ENCODE measurements at regions not wholly inside any gene's neighbourhood (a gene's known extent, or its start where the extent isn't known, plus 50 kb on each side); places are given as distances from the start of the nearest gene placed in this dataset.

- Mint-ChIP-seq H3K9me3 (no peaks in the 10 kb centered on the region), H3K4me1 (no peaks in the 10 kb centered on the region)
- DNase-seq, result no peak
Observed at GRCh38 chr5:61737301-61737963, 405.4 kb downstream of the ZSWIM6 start.

GRCh38 chr5:61737964-61738340, 405.9 kb downstream of the ZSWIM6 start:
- Mint-ChIP-seq H3K27ac (no peak overlapping the region), H3K4me1 (no peaks in the 10 kb centered on the region), H3K36me3 (no peaks in the 10 kb centered on the region), H3K4me3 (no peak overlapping the region), H3K27me3 (peaks cover 0 to 2% of the 10 kb centered on the region in 2 donors), H3K9me3 (no peaks in the 10 kb centered on the region)
- no peak for ATAC-seq (replicated peaks)
- no peak for DNase-seq

More at GRCh38 chr5:61737301-61737963, 405.4 kb downstream of the ZSWIM6 start:
- H3K36me3 Mint-ChIP-seq, result no peaks in the 10 kb centered on the region
- H3K27ac Mint-ChIP-seq, result no peak overlapping the region
- H3K4me3 Mint-ChIP-seq, result no peak overlapping the region
- peaks cover 2 to 7% of the 10 kb centered on the region in 2 donors for H3K27me3 Mint-ChIP-seq
- ATAC-seq (replicated peaks), result no peak

GRCh38 chr5:61738446-61738845, 406.4 kb downstream of the ZSWIM6 start:
- no peaks in the 10 kb centered on the region for H3K4me1 Mint-ChIP-seq

DNA sequence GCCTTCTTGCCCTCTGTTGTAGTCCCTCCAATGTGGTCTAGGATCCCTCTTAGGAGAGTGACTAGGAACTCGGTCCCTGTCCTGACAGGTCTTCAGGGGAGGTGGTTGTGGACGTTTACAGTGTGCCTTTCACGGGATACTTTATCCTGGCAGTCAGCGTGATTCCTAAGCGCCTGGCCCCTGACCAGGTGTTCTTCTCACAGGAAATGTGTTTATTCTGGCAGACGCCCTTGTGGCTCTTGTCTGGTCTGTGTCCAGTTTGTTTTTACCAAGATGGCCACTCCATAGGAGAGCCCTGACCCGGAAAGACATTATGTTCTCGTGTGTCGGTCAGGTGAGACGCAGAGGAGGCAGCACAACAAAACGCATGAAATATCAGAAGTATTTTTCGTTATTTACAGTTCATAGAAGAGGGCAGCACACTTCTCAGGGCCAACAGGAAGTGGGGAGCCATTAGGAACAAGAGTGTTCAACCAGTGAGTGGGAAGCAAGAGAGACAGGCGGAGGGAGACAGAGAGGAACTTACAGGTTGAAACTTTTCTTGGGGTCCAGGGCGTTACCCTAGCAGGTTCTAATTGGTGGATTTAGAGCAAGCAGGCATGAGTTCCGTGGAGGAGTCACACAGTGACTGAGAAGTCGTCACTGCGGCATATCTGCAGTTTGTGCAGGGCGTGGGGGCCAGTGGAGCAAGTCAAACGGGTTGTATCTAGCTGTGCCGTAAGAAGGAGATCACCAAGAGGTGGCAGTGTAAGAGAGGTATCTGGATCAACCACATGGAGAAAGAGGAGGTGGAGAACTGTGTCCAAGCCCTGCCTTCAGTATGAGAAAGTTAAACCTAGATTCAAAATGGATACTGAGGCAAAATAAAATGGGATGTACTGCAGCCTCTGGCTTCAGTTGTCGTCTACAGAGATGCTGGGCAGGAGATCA, 412.9 kb downstream of the ZSWIM6 start:
- no peak for ATAC-seq (replicated peaks)
- H3K9me3 Mint-ChIP-seq, result peaks cover 3 to 6% of the 10 kb centered on the region in 2 donors
- no peak overlapping the region for H3K27ac Mint-ChIP-seq

More at GRCh38 chr5:61738446-61738845, 406.4 kb downstream of the ZSWIM6 start:
- Mint-ChIP-seq H3K36me3 (no peaks in the 10 kb centered on the region), H3K9me3 (no peaks in the 10 kb centered on the region), H3K27ac (no peak overlapping the region), H3K4me3 (no peak overlapping the region), H3K27me3 (no peaks in the 10 kb centered on the region)
- no peak for DNase-seq
- ATAC-seq (replicated peaks), result no peak

DNA sequence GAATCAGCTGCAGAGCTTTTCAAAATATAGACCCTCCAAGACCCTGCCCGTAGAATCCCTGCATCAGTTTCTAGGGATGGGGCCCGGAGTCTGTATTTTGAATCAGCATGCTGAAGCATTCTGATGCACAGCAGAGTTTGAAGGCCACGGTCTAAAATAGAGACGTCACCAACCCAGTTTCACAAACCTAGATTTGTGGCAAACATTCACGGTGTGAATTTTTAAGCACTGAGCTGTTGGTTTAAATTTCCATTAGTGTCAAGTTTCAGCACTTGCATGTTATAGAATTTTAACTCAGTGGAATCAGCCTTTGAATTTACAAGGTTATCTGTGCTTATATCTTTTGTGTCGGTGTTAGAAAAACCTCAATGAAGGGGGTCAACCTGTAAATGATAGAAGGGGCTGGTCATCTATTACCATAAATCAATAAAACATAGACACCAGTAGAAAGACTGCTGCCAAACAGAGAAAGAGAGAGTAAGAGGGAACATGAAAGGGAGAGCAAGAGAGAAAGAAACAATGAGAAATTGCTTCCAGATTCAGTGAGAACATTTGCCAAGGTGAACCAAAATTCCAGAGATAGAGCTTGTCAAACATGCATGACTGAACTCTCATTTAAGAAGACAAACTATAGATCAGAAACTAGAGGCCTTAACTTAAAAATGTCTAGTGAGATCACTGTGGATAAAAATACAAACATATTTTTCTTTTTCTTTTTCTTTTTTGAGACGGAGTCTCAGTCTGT, 414.9 kb downstream of the ZSWIM6 start:
- Mint-ChIP-seq H3K27me3 (peaks cover 0 to 4% of the 10 kb centered on the region in 2 donors), H3K4me1 (no peaks in the 10 kb centered on the region), H3K9me3 (peaks cover 4 to 7% of the 10 kb centered on the region in 2 donors), H3K36me3 (no peaks in the 10 kb centered on the region), H3K4me3 (no peak overlapping the region), H3K27ac (no peak overlapping the region)
- no peak for DNase-seq
- ATAC-seq (replicated peaks), result no peak

More for the DNA sequence above, 412.9 kb downstream of the ZSWIM6 start:
- no peak for DNase-seq
- Mint-ChIP-seq H3K4me1 (no peaks in the 10 kb centered on the region), H3K4me3 (no peak overlapping the region), H3K27me3 (peaks cover 0 to 4% of the 10 kb centered on the region in 2 donors), H3K36me3 (no peaks in the 10 kb centered on the region)

GRCh38 chr5:61748121-61748520, 416.1 kb downstream of the ZSWIM6 start:
- H3K27me3 Mint-ChIP-seq, result peaks cover 0 to 4% of the 10 kb centered on the region in 2 donors
- no peaks in the 10 kb centered on the region for H3K4me1 Mint-ChIP-seq
- DNase-seq (no peak), ATAC-seq (replicated peaks) (no peak)
- no peaks in the 10 kb centered on the region for H3K36me3 Mint-ChIP-seq
- H3K27ac Mint-ChIP-seq, result no peak overlapping the region
- peaks cover 4 to 7% of the 10 kb centered on the region in 2 donors for H3K9me3 Mint-ChIP-seq
- no peak overlapping the region for H3K4me3 Mint-ChIP-seq

DNA sequence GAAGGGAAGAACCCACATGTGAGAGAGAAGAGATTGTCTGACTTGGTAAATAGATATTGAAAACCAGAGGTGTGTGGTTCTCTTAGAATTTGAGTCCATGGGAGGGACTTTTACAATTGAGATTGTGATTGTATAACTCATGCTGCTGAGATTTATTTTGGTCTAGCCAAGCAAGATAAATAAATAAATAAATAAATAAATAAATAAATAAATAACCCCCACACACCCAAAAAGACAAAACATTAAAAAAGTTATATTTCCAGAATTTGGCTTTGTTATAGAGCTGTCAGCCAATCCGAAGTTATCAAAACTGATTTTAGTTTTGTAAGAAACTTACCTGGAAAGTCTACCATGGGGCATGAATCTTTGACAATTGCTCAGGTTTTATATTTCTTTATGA, 416.6 kb downstream of the ZSWIM6 start:
- Mint-ChIP-seq H3K27me3 (peaks cover 0 to 4% of the 10 kb centered on the region in 2 donors), H3K4me3 (no peak overlapping the region), H3K36me3 (no peaks in the 10 kb centered on the region), H3K27ac (no peak overlapping the region), H3K4me1 (no peaks in the 10 kb centered on the region), H3K9me3 (peaks cover 4 to 7% of the 10 kb centered on the region in 2 donors)
- ATAC-seq (replicated peaks) (no peak), DNase-seq (no peak)

DNA sequence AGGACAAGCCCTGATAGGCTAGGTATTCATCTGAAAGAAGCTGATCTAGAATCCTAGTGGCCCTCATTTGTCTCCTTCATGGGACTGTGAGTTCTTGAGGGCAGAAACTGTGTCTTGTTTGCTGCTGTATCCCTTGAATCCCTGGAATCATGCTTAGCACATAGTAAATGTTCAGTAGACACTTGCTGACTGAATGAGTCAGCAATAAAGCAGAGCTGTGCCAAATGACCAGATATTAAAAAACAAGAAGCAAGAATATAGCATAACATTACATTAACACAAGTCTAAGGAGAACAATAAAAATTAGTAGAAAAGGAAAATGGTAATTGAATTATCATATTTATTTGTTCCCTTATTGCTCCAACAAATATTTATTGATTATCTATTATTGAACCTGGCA, 420.5 kb downstream of the ZSWIM6 start:
- H3K36me3 Mint-ChIP-seq, result no peaks in the 10 kb centered on the region
- no peaks in the 10 kb centered on the region for H3K4me1 Mint-ChIP-seq
- peaks cover 2 to 4% of the 10 kb centered on the region in 2 donors for H3K9me3 Mint-ChIP-seq
- H3K27me3 Mint-ChIP-seq, result peaks cover 0 to 4% of the 10 kb centered on the region in 2 donors
- H3K4me3 Mint-ChIP-seq, result no peak overlapping the region
- no peak overlapping the region for H3K27ac Mint-ChIP-seq
- ATAC-seq (replicated peaks), result no peak
- DNase-seq, result no peak

DNA sequence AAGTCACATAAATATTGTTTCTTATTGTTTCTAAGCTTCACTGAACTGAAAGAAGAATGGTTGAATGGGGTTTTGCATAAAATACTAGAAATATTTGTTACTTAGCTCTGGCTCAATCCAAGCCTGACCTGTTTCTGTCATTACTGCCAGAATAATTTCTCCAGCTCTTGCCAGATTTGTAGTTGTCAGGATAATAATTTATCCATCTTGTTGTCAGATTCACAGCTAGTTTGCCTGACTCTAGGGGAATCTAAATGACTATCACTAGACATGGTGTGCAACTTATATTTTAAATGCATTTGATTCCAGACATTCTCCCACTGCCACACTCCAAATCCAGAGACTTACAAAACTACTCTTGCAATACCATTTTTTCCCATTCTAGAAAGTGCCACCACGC, 422.7 kb downstream of the ZSWIM6 start:
- H3K27ac Mint-ChIP-seq, result no peak overlapping the region
- peaks cover 3 to 5% of the 10 kb centered on the region in 2 donors for H3K9me3 Mint-ChIP-seq
- DNase-seq, result no peak
- ATAC-seq (replicated peaks), result no peak
- H3K27me3 Mint-ChIP-seq, result no peaks in the 10 kb centered on the region
- no peaks in the 10 kb centered on the region for H3K36me3 Mint-ChIP-seq
- H3K4me1 Mint-ChIP-seq, result no peaks in the 10 kb centered on the region
- H3K4me3 Mint-ChIP-seq, result no peak overlapping the region

DNA sequence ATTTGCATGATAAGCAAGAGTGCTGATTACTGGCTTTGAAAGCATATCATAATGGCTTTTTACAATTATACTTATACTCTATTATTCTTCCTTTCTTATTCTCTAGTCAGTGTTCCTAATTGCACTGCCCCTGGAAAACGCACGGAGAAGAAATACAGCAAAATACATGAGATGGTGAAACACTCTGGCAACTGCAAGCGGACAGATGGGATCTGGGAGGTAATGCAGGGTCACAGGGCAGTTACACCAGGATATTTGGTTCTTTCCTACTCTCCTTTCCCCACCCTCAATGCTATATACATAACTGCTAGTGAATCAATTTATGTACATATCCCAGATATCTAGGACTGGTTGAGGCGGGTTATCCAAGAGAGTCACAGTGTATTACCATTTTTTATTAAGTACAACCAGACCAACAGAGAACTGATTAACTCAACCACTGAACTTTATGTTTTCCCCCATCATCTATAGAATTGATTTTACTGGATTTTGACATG, 423.7 kb downstream of the ZSWIM6 start:
- no peaks in the 10 kb centered on the region for H3K36me3 Mint-ChIP-seq
- peaks cover 0 to 2% of the 10 kb centered on the region in 2 donors for H3K9me3 Mint-ChIP-seq
- ATAC-seq (replicated peaks) (no peak), DNase-seq (no peak)
- H3K4me3 Mint-ChIP-seq, result no peak overlapping the region
- H3K27ac Mint-ChIP-seq, result no peak overlapping the region
- no peaks in the 10 kb centered on the region for H3K27me3 Mint-ChIP-seq
- no peaks in the 10 kb centered on the region for H3K4me1 Mint-ChIP-seq

DNA sequence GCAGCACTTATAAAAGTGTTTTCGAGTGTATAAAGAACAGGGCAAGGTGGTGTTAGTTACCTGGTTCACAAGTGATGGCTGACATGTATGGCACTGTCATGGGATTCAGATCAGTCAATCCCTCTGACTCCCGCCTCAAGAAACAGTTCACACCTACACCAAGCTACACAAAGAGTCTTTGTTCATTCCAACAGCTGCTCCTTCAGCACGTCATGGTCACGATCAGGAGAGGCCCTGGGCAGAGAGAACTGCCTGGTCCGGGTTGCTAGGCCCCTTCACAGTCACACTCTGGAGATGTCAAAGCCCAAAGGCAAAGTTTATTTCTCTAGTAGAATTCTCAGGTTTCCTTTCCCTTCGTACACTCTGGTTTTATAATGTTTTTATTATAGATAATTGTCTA, 426.7 kb downstream of the ZSWIM6 start:
- H3K4me3 Mint-ChIP-seq, result no peak overlapping the region
- no peak for DNase-seq
- no peaks in the 10 kb centered on the region for H3K36me3 Mint-ChIP-seq
- peaks cover 0 to 6% of the 10 kb centered on the region in 2 donors for H3K9me3 Mint-ChIP-seq
- H3K4me1 Mint-ChIP-seq, result no peaks in the 10 kb centered on the region
- no peaks in the 10 kb centered on the region for H3K27me3 Mint-ChIP-seq
- H3K27ac Mint-ChIP-seq, result no peak overlapping the region
- no peak for ATAC-seq (replicated peaks)

DNA sequence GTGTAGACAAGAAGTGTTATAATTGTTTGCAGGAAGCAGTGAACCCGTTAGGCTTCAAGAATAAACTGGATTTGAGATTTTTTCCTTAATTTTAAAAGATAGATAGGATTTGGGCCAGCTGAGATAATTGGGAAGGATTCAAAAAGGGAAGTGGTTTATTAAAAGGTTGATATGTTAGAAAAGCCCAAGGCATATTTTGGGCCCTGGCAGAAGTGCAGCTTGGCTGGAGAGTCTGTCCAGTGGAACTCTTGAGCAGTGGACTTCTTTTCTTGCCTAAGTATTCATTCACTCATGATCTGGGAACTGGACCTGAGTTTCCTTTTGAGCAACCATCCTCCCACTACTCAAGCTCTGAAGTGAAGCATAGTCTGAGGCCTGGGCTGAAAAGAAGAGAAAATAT, 433.4 kb downstream of the ZSWIM6 start:
- Mint-ChIP-seq H3K4me1 (no peaks in the 10 kb centered on the region), H3K27ac (no peak overlapping the region), H3K9me3 (peaks cover 0 to 4% of the 10 kb centered on the region in 2 donors), H3K36me3 (no peaks in the 10 kb centered on the region), H3K4me3 (no peak overlapping the region), H3K27me3 (peaks cover 9 to 22% of the 10 kb centered on the region in 2 donors)
- ATAC-seq (replicated peaks) (no peak), DNase-seq (no peak)

DNA sequence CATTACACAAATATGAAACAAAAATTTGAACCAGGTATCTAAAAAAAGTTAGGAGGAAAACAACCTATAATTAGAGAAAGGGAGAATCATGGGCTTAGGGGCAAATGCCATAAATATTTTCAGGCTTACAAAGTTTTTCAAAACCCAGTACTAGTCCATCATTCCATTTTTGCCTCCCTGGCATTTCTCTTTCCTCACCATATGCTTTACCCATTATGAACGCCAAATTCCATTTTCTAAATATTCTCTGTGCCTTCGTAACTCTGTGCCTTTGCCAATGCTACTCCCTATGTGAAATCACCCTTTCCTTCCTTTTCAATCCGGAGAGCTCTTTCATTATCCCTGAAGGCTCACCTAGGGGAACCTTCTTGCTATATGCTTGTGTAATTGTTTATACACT, 434.1 kb downstream of the ZSWIM6 start:
- ATAC-seq (replicated peaks), result no peak
- Mint-ChIP-seq H3K27me3 (peaks cover 9 to 22% of the 10 kb centered on the region in 2 donors), H3K9me3 (peaks cover 0 to 4% of the 10 kb centered on the region in 2 donors), H3K36me3 (no peaks in the 10 kb centered on the region), H3K4me3 (no peak overlapping the region), H3K27ac (no peak overlapping the region), H3K4me1 (no peaks in the 10 kb centered on the region)
- DNase-seq, result no peak
